GM23338 (cell line): ENCODE measurements at regions not wholly inside any gene's neighbourhood (a gene's known extent, or its start where the extent isn't known, plus 50 kb on each side); places are given as distances from the start of the nearest gene placed in this dataset.

Source experiments
- CREB1 ChIP-seq: fragments of 250-450 bp; sonication (Bioruptor Pico); IDR thresholded peaks from 2 replicates; pipeline ENCODE4 v1.5.0; 2020; ENCODE audit warnings: low read depth, mild to moderate bottlenecking, moderate library complexity
- CTCF ChIP-seq, 2 experiments: fragments of 200-600 bp in 1 of 2; sonication (generic) in 1 of 2; conservative IDR thresholded peaks; 2 replicates each; pipeline versions ENCODE4 v1.5.1 to v1.6.1; 2016 to 2017; ENCODE audit warnings: antibody characterized with exemption in 2 of 2, low read depth in 2 of 2, mild to moderate bottlenecking in 2 of 2, moderate library complexity in 1 of 2
- EZH2 ChIP-seq: fragments of 200-600 bp; sonication (generic); IDR thresholded peaks from one replicate; pipeline ENCODE4 v1.8.0; 2017; ENCODE audit warnings: antibody characterized with exemption, mild to moderate bottlenecking, low read depth; ENCODE audit not compliant: unreplicated experiment
- EZH2phosphoT487 ChIP-seq: fragments of 200-600 bp; sonication (generic); IDR thresholded peaks from one replicate; pipeline ENCODE4 v1.8.1; 2018; ENCODE audit warnings: antibody characterized with exemption; ENCODE audit not compliant: unreplicated experiment
- JUNB ChIP-seq: IDR thresholded peaks from one replicate; pipeline ENCODE4 v1.6.1; 2016; ENCODE audit warnings: antibody characterized with exemption; ENCODE audit not compliant: unreplicated experiment
- POLR2AphosphoS5 ChIP-seq: IDR thresholded peaks from 2 replicates; pipeline ENCODE4 v1.6.1; 2016; ENCODE audit warnings: antibody characterized with exemption, low read depth
- REST ChIP-seq: IDR thresholded peaks from one replicate; pipeline ENCODE4 v1.6.1; 2018; ENCODE audit warnings: antibody characterized with exemption; ENCODE audit not compliant: unreplicated experiment
- ZNF462 ChIP-seq: fragments of 250-450 bp; sonication (Bioruptor Pico); IDR thresholded peaks from 2 replicates; pipeline ENCODE4 v1.5.0; 2020; ENCODE audit warnings: mild to moderate bottlenecking, moderate library complexity

- TF ChIP-seq CTCF (conservative IDR thresholded peaks at IDR 0.05; ENCODE audit: low read depth in 2 of 2), result no peak
- no peak for TF ChIP-seq EZH2
- no peak for TF ChIP-seq POLR2AphosphoS5
- TF ChIP-seq JUNB, result no peak
- no peak for TF ChIP-seq ZNF462 (CRISPR knock-in tag)
- no peak for TF ChIP-seq REST
- no peak for TF ChIP-seq CREB1
- TF ChIP-seq EZH2phosphoT487, result no peak
These were observed 644.1 kb downstream of the LMO4 start for GRCh38 chr1:87972811-87973210.
